MM.1S (cell line): ENCODE measurements at regions not wholly inside any gene's neighbourhood (a gene's known extent, or its start where the extent isn't known, plus 50 kb on each side); places are given as distances from the start of the nearest gene placed in this dataset.

ENCODE experiments used
- CTCF ChIP-seq: fragments of 300-600 bp; sonication (generic); IDR thresholded peaks from 2 replicates; pipeline ENCODE4 v1.5.1; 2016; ENCODE audit warnings: antibody characterized with exemption, low read length, mixed read lengths
- EZH2 ChIP-seq: fragments of 300-600 bp; sonication (generic); optimal IDR thresholded peaks from 2 replicates; pipeline ENCODE3; 2017; ENCODE audit warnings: low read depth, mild to moderate bottlenecking, antibody characterized with exemption, low read length, mixed read lengths

- TF ChIP-seq CTCF (no peak), EZH2 (no peak)
Observed at GRCh38 chr3:70822669-70823068, 510.2 kb upstream of the MDFIC2 start.
